H9 (cell line): ENCODE measurements at regions not wholly inside any gene's neighbourhood (a gene's known extent, or its start where the extent isn't known, plus 50 kb on each side); places are given as distances from the start of the nearest gene placed in this dataset.

Experiments used
- DNase-seq: peaks from one replicate; pipeline ENCODE4 v3.0.0-alpha.2; 2017
- H2AFZ ChIP-seq: one replicate; pipeline ENCODE4 v1.6.1; 2013; ENCODE audit warnings: mild to moderate bottlenecking, low read length, control low read depth, moderate library complexity
- H2AK5ac ChIP-seq: 2 replicates; pipeline ENCODE4 v1.6.1; 2013; ENCODE audit warnings: low read length, control low read depth, mixed read lengths; ENCODE audit not compliant: insufficient read length
- H2BK120ac ChIP-seq: one replicate; pipeline ENCODE4 v1.6.1; 2013; ENCODE audit warnings: low read depth, mild to moderate bottlenecking, low read length, control low read depth, inconsistent platforms; ENCODE audit not compliant: poor library complexity, severe bottlenecking
- H2BK12ac ChIP-seq: 2 replicates; pipeline ENCODE4 v1.6.1; 2013; ENCODE audit warnings: low read length, control low read depth, mixed read lengths, low read depth; ENCODE audit not compliant: insufficient read length
- H2BK15ac ChIP-seq: 2 replicates; pipeline ENCODE4 v1.6.1; 2013; ENCODE audit warnings: low read depth, low read length, control low read depth
- H2BK20ac ChIP-seq: one replicate; pipeline ENCODE4 v1.6.1; 2013; ENCODE audit warnings: low read depth, mild to moderate bottlenecking, low read length, control low read depth, inconsistent platforms; ENCODE audit not compliant: poor library complexity, severe bottlenecking
- H2BK5ac ChIP-seq: 2 replicates; pipeline ENCODE4 v1.6.1; 2013; ENCODE audit warnings: low read length, control low read depth, mixed read lengths; ENCODE audit not compliant: insufficient read length
- H3K14ac ChIP-seq: 2 replicates; pipeline ENCODE4 v1.6.1; 2013; ENCODE audit warnings: low read length, control low read depth; ENCODE audit not compliant: insufficient read depth
- H3K18ac ChIP-seq: 2 replicates; pipeline ENCODE4 v1.6.1; 2013; ENCODE audit warnings: low read depth, mild to moderate bottlenecking, mixed read lengths, low read length, control low read depth; ENCODE audit not compliant: insufficient read length
- H3K23ac ChIP-seq: 2 replicates; pipeline ENCODE4 v1.6.1; 2013; ENCODE audit warnings: low read length, control low read depth, mixed read lengths, low read depth; ENCODE audit not compliant: insufficient read length
- H3K23me2 ChIP-seq: 2 replicates; pipeline ENCODE4 v1.6.1; 2013; ENCODE audit warnings: low read depth, mild to moderate bottlenecking, mixed read lengths, low read length, control low read depth; ENCODE audit not compliant: insufficient read length, poor library complexity, severe bottlenecking
- H3K27ac ChIP-seq: 2 replicates; pipeline ENCODE4 v1.5.1; 2013; ENCODE audit warnings: low read length, control low read depth, mixed read lengths, low read depth; ENCODE audit not compliant: insufficient read length
- H3K27me3 ChIP-seq: 2 replicates; pipeline ENCODE4 v1.6.1; 2013; ENCODE audit warnings: low read length, control low read depth, inconsistent platforms; ENCODE audit not compliant: insufficient read depth
- H3K4ac ChIP-seq: 2 replicates; pipeline ENCODE4 v1.6.1; 2013; ENCODE audit warnings: low read depth, mild to moderate bottlenecking, control low read depth, inconsistent platforms, low read length, moderate library complexity
- H3K4me1 ChIP-seq: 2 replicates; pipeline ENCODE4 v1.6.1; 2013; ENCODE audit warnings: low read length, control low read depth, inconsistent platforms; ENCODE audit not compliant: insufficient read depth
- H3K4me2 ChIP-seq: 2 replicates; pipeline ENCODE4 v1.6.1; 2013; ENCODE audit warnings: low read length, control low read depth, mixed read lengths; ENCODE audit not compliant: insufficient read length, insufficient read depth
- H3K56ac ChIP-seq: 2 replicates; pipeline ENCODE4 v1.6.1; 2013; ENCODE audit warnings: low read depth, mild to moderate bottlenecking, mixed read lengths, low read length, control low read depth; ENCODE audit not compliant: insufficient read length
- H3K79me1 ChIP-seq: 2 replicates; pipeline ENCODE4 v1.6.1; 2013; ENCODE audit warnings: low read depth, mild to moderate bottlenecking, moderate library complexity, low read length, control low read depth, inconsistent platforms; ENCODE audit not compliant: insufficient read depth, poor library complexity, severe bottlenecking
- H3K79me2 ChIP-seq: 2 replicates; pipeline ENCODE4 v1.6.1; 2013; ENCODE audit warnings: low read length, control low read depth, inconsistent platforms; ENCODE audit not compliant: insufficient read depth
- H3K9ac ChIP-seq: 2 replicates; pipeline ENCODE4 v1.6.1; 2013; ENCODE audit warnings: low read length, control low read depth, mixed read lengths; ENCODE audit not compliant: insufficient read length; ENCODE audit errors: extremely low read depth
- H3K9me3 ChIP-seq: one replicate; pipeline ENCODE4 v1.6.1; 2013; ENCODE audit warnings: low read depth, low read length, inconsistent platforms; ENCODE audit not compliant: control insufficient read depth
- H3T11ph ChIP-seq: one replicate; pipeline ENCODE4 v1.6.1; 2013; ENCODE audit warnings: mild to moderate bottlenecking, low read length, control low read depth, inconsistent platforms
- H4K20me1 ChIP-seq: one replicate; pipeline ENCODE4 v1.6.1; 2013; ENCODE audit not compliant: control insufficient read depth, insufficient read length, insufficient read depth
- H4K5ac ChIP-seq: 2 replicates; pipeline ENCODE4 v1.6.1; 2013; ENCODE audit warnings: low read depth, mild to moderate bottlenecking, mixed read lengths, low read length, control low read depth; ENCODE audit not compliant: insufficient read length
- H4K8ac ChIP-seq: replicated peaks from 2 replicates; pipeline ENCODE4 v1.6.1; 2013; ENCODE audit warnings: low read length, control low read depth, mixed read lengths, low read depth; ENCODE audit not compliant: insufficient read length
- H4K91ac ChIP-seq: 2 replicates; pipeline ENCODE4 v1.6.1; 2013; ENCODE audit warnings: low read depth, mild to moderate bottlenecking, moderate library complexity, mixed read lengths, low read length, control low read depth; ENCODE audit not compliant: insufficient read length
- H3K27ac Mint-ChIP-seq, 3 experiments: 2 replicates in 2 of 3; 3 replicates in 1 of 3; pipeline ENCODE4 v1.8.0; 2020 to 2021; ENCODE audit warnings: mixed read lengths in 3 of 3, mild to moderate bottlenecking in 1 of 3, moderate library complexity in 1 of 3
- H3K27me3 Mint-ChIP-seq: 2 replicates; pipeline ENCODE4 v1.8.0; 2021; ENCODE audit warnings: low read depth, mild to moderate bottlenecking, moderate library complexity, mixed read lengths
- H3K36me3 Mint-ChIP-seq, 3 experiments: 2 replicates in 2 of 3; 3 replicates in 1 of 3; pipeline ENCODE4 v1.8.0; 2020 to 2021; ENCODE audit warnings: low read depth in 3 of 3, mixed read lengths in 3 of 3; ENCODE audit not compliant: insufficient read depth in 1 of 3
- H3K4me1 Mint-ChIP-seq, 2 experiments: 2 replicates each; pipeline ENCODE4 v1.8.0; 2020; ENCODE audit warnings: mixed read lengths in 2 of 2
- H3K4me3 Mint-ChIP-seq, 2 experiments: 2 replicates in 1 of 2; 3 replicates in 1 of 2; pipeline ENCODE4 v1.8.0; 2020 to 2021; ENCODE audit warnings: mild to moderate bottlenecking in 2 of 2, mixed read lengths in 2 of 2, moderate library complexity in 1 of 2
- H3K9me3 Mint-ChIP-seq, 2 experiments: 2 replicates in 1 of 2; 3 replicates in 1 of 2; pipeline ENCODE4 v1.8.0; 2020; ENCODE audit warnings: mild to moderate bottlenecking in 2 of 2, mixed read lengths in 2 of 2, moderate library complexity in 1 of 2
- CTCF ChIP-seq: fragments of 200-600 bp; sonication (generic); conservative IDR thresholded peaks from 3 replicates; pipeline ENCODE4 v1.8.0; 2021; ENCODE audit warnings: antibody characterized with exemption, mild to moderate bottlenecking
- WGBS: extraction: QIAGEN DNeasy Blood & Tissue Kit; methylation state at CpG from one replicate; pipeline ENCODE4 v1.1.7; 2013; ENCODE audit warnings: missing lambda C conversion rate, low lambda C conversion rate, mixed read lengths; ENCODE audit not compliant: insufficient read length; ENCODE audit errors: extremely low coverage; 5-methylcytosine and 5-hydroxymethylcytosine counted together

GRCh38 chr17:70276906-70277305, 107.6 kb downstream of the KCNJ2 start:
- Histone ChIP-seq H3K4ac (no peak overlapping the region), H2AK5ac (no peak overlapping the region), H3K27me3 (no peaks in the 10 kb centered on the region), H2AFZ (no peak overlapping the region), H3K4me1 (0 out of 2 replicates have a peak, but pooled peaks cover 2% of the 10 kb centered on the region), H4K8ac (no peak overlapping the region), H3K56ac (no peak overlapping the region), H3K14ac (no peak overlapping the region), H2BK5ac (no peak overlapping the region), H2BK15ac (no peak overlapping the region), H3K23me2 (no peaks in the 10 kb centered on the region), H3K79me2 (no peaks in the 10 kb centered on the region), H4K20me1 (no peaks in the 10 kb centered on the region), H3K9ac (no peak overlapping the region), H3K79me1 (no peaks in the 10 kb centered on the region), H4K91ac (no peak overlapping the region), H3K27ac (no peak overlapping the region), H2BK12ac (no peak overlapping the region), H3K9me3 (no peaks in the 10 kb centered on the region), H3K23ac (no peak overlapping the region), H3T11ph (no peak overlapping the region), H3K18ac (no peak overlapping the region), H4K5ac (no peak overlapping the region), H3K4me2 (no peak overlapping the region), H2BK20ac (no peak overlapping the region), H2BK120ac (no peak overlapping the region)
- H3K36me3 Mint-ChIP-seq, result peaks cover 0 to 2% (median 2%) of the 10 kb centered on the region in 3 experiments; a peak in 2 of 7 replicates
- no peak overlapping the region for H3K27ac Mint-ChIP-seq
- H3K4me1 Mint-ChIP-seq, result no peaks in the 10 kb centered on the region
- no peaks in the 10 kb centered on the region for H3K27me3 Mint-ChIP-seq
- TF ChIP-seq CTCF, result no peak
- peaks cover 4 to 5% of the 10 kb centered on the region in 2 experiments; a peak in 4 of 5 replicates for H3K9me3 Mint-ChIP-seq
- no peak overlapping the region for H3K4me3 Mint-ChIP-seq
- no peak for DNase-seq
- no CpG with 5 or more reads among the region's 2 CpGs for WGBS
